ENCODE measurements at regions not wholly inside any gene's neighbourhood (a gene's known extent, or its start where the extent isn't known, plus 50 kb on each side); places are given as distances from the start of the nearest gene placed in this dataset.

- H3K9me3 ChIP-seq, result no peaks in the 10 kb centered on the region
- H3K27ac ChIP-seq, result no peak overlapping the region
- no peaks in the 10 kb centered on the region for H3K4me1 ChIP-seq (ENCODE audit: insufficient read depth)
- DNase-seq, result no peak
- intact Hi-C loops (cut with DNase I), result no loop called here
- TF ChIP-seq CTCF (IDR thresholded peaks at IDR 0.05), result no peak
- TF ChIP-seq POLR2A (IDR thresholded peaks at IDR 0.05), result no peak
- no peak for TF ChIP-seq EP300 (IDR thresholded peaks at IDR 0.05)
- no peaks in the 10 kb centered on the region for H3K36me3 ChIP-seq
- no peaks in the 10 kb centered on the region for H3K27me3 ChIP-seq
- H3K4me3 ChIP-seq, result no peak overlapping the region
- WGBS, 3 donors, result 62 to 76% (median 69%) methylated on average over 3 of the region's 3 CpGs
These were observed 172.6 kb upstream of the ZNF804B start for GRCh38 chr7:88586890-88587289.

GRCh38 chr7:88586219-88586618, 173.3 kb upstream of the ZNF804B start:
- Histone ChIP-seq H3K27me3 (no peaks in the 10 kb centered on the region), H3K9me3 (no peaks in the 10 kb centered on the region), H3K4me3 (no peak overlapping the region), H3K36me3 (no peaks in the 10 kb centered on the region), H3K4me1 (ENCODE audit: insufficient read depth) (no peaks in the 10 kb centered on the region), H3K27ac (no peak overlapping the region)
- 75 to 86% (median 80%) methylated on average over 3 of the region's 3 CpGs for WGBS, 3 donors
- intact Hi-C loops (cut with DNase I), result no loop called here
- no peak for DNase-seq
- TF ChIP-seq POLR2A (IDR thresholded peaks at IDR 0.05) (no peak), EP300 (IDR thresholded peaks at IDR 0.05) (no peak), CTCF (IDR thresholded peaks at IDR 0.05) (no peak)

- 56 to 75% (median 65%) methylated on average over 2 of the region's 2 CpGs for WGBS, 3 donors
- H3K27me3 ChIP-seq, result no peaks in the 10 kb centered on the region
- no peak for DNase-seq
- no peak overlapping the region for H3K27ac ChIP-seq
- no peaks in the 10 kb centered on the region for H3K9me3 ChIP-seq
- H3K4me3 ChIP-seq, result no peak overlapping the region
- TF ChIP-seq CTCF (IDR thresholded peaks at IDR 0.05) (no peak), EP300 (IDR thresholded peaks at IDR 0.05) (no peak), POLR2A (IDR thresholded peaks at IDR 0.05) (no peak)
- intact Hi-C loops (cut with DNase I), result no loop called here
- H3K4me1 ChIP-seq (ENCODE audit: insufficient read depth), result no peaks in the 10 kb centered on the region
- H3K36me3 ChIP-seq, result no peaks in the 10 kb centered on the region
These were observed 182.8 kb upstream of the ZNF804B start for GRCh38 chr7:88576720-88577119.

- Histone ChIP-seq H3K36me3 (no peaks in the 10 kb centered on the region), H3K27ac (no peak overlapping the region), H3K4me1 (ENCODE audit: insufficient read depth) (no peaks in the 10 kb centered on the region), H3K9me3 (no peaks in the 10 kb centered on the region), H3K4me3 (no peak overlapping the region), H3K27me3 (no peaks in the 10 kb centered on the region)
- no peak for DNase-seq
- WGBS, 3 donors, result 56 to 66% (median 64%) methylated on average over 6 of the region's 6 CpGs
- TF ChIP-seq CTCF (IDR thresholded peaks at IDR 0.05) (no peak), POLR2A (IDR thresholded peaks at IDR 0.05) (no peak), EP300 (IDR thresholded peaks at IDR 0.05) (no peak)
- intact Hi-C loops (cut with DNase I), result no loop called here
These were observed 193.3 kb upstream of the ZNF804B start for GRCh38 chr7:88566162-88566729.

Measured in ovary (tissue), 7 donors.